HCT116 (cell line): ENCODE measurements at regions not wholly inside any gene's neighbourhood (a gene's known extent, or its start where the extent isn't known, plus 50 kb on each side); places are given as distances from the start of the nearest gene placed in this dataset.

Experiments used
- ATAC-seq: fragments of 200-7000 bp; cut with Tn5 transposase; 2 replicates; pipeline ENCODE4 v1.9.1; 2020; ENCODE audit warnings: mild to moderate bottlenecking, moderate library complexity
- BruUV-seq: library from RNA; stranded (reverse); fragments of 400-500 nt; replicated peaks from 2 replicates; lab custom pipeline; 2021; lab: Mats Ljungman, UMichigan
- CTCF ChIA-PET: fragments of 300-600 bp; sonication (Branson Sonifier 250); formaldehyde crosslinking; loops from one replicate; lab custom pipeline; 2021; ENCODE audit warnings: antibody characterized with exemption; lab: Charles Lee
- POLR2A ChIA-PET: fragments of 300-600, 350-600 bp; sonication (Branson Sonifier 250); formaldehyde crosslinking; loops from one replicate; lab custom pipeline; 2021; ENCODE audit warnings: antibody characterized with exemption; lab: Charles Lee
- RAD21 ChIA-PET, 2 experiments: fragments of 300-600 bp; sonication (Branson Sonifier 250); formaldehyde crosslinking; loops; one replicate each; lab custom pipeline; 2023; ENCODE audit warnings: low total read pairs in 2 of 2; ENCODE audit not compliant: uncharacterized antibody in 2 of 2, unreplicated experiment in 2 of 2, low non-redundant PET in 1 of 2; lab: Charles Lee
- DNase-seq: peaks from one replicate; pipeline ENCODE4 v3.0.0-alpha.2; 2010; ENCODE audit warnings: low read depth, low spot score
- H2AFZ ChIP-seq: fragments of 200-600 bp; shearing (Covaris generic), sonication (generic); 2 replicates; pipeline ENCODE4 v1.6.1; 2017; ENCODE audit warnings: low read depth, mixed run types, mixed read lengths, antibody characterized with exemption, low read length; ENCODE audit not compliant: poor library complexity, severe bottlenecking
- H3K27ac ChIP-seq: 2 replicates; pipeline ENCODE4 v1.5.1; 2012; ENCODE audit warnings: low read depth, low read length
- H3K27me3 ChIP-seq: fragments of 200-600 bp; sonication (generic); 2 replicates; pipeline ENCODE4 v1.6.1; 2016; ENCODE audit warnings: mixed run types, low read length, mixed read lengths; ENCODE audit not compliant: insufficient read depth
- H3K36me3 ChIP-seq, 2 experiments: fragments of 200-500 bp in 1 of 2; fragments of 200-600 bp in 1 of 2; sonication (Bioruptor generic) in 1 of 2; sonication (generic) in 1 of 2; 2 replicates each; pipeline versions ENCODE4 v1.5.1 to v1.6.1; 2014 to 2016; ENCODE audit warnings: low read length in 2 of 2, inconsistent platforms in 1 of 2, mixed read lengths in 1 of 2, mixed run types in 1 of 2; ENCODE audit not compliant: insufficient read depth in 2 of 2, control insufficient read depth in 1 of 2
- H3K4me1 ChIP-seq, 2 experiments: fragments of 200-600 bp in 1 of 2; sonication (generic) in 1 of 2; 2 replicates each; pipeline versions ENCODE4 v1.5.1 to v1.6.1; 2012 to 2017; ENCODE audit warnings: low read length in 2 of 2, inconsistent platforms in 1 of 2, mild to moderate bottlenecking in 1 of 2, mixed read lengths in 1 of 2, mixed run types in 1 of 2, moderate library complexity in 1 of 2; ENCODE audit not compliant: insufficient read depth in 2 of 2, control insufficient read depth in 1 of 2
- H3K4me2 ChIP-seq: fragments of 200-600 bp; sonication (generic); 2 replicates; pipeline ENCODE4 v1.6.1; 2017; ENCODE audit warnings: mixed run types, low read length, mixed read lengths
- H3K4me3 ChIP-seq, 2 experiments: fragments of 200-600 bp in 1 of 2; sonication (generic) in 1 of 2; replicated peaks in 1 of 2; 2 replicates each; pipeline ENCODE4 v1.5.1; 2011 to 2016; ENCODE audit warnings: low read length in 2 of 2, control low read depth in 1 of 2, low read depth in 1 of 2, mild to moderate bottlenecking in 1 of 2, mixed read lengths in 1 of 2, mixed run types in 1 of 2
- H3K79me2 ChIP-seq: fragments of 200-600 bp; sonication (generic); 2 replicates; pipeline ENCODE4 v1.6.1; 2017; ENCODE audit warnings: mild to moderate bottlenecking, mixed run types, low read length, moderate library complexity, mixed read lengths; ENCODE audit not compliant: insufficient read depth
- H3K9ac ChIP-seq: fragments of 200-600 bp; sonication (generic); 2 replicates; pipeline ENCODE4 v1.6.1; 2016; ENCODE audit warnings: low read length, mixed read lengths
- H3K9me2 ChIP-seq: fragments of 200-600 bp; sonication (generic), shearing (Covaris generic); 2 replicates; pipeline ENCODE4 v1.6.1; 2017; ENCODE audit warnings: mixed run types, mild to moderate bottlenecking, moderate library complexity; ENCODE audit not compliant: insufficient read depth
- H3K9me3 ChIP-seq, 2 experiments: fragments of 200-500 bp in 1 of 2; fragments of 200-600 bp in 1 of 2; sonication (Bioruptor generic) in 1 of 2; sonication (generic) in 1 of 2; 2 replicates each; pipeline ENCODE4 v1.6.1; 2014 to 2017; ENCODE audit warnings: low read length in 2 of 2, mixed read lengths in 2 of 2, inconsistent platforms in 1 of 2, low read depth in 1 of 2, mild to moderate bottlenecking in 1 of 2, mixed run types in 1 of 2, moderate library complexity in 1 of 2; ENCODE audit not compliant: control insufficient read depth in 1 of 2, insufficient read depth in 1 of 2
- H4K20me1 ChIP-seq: fragments of 200-600 bp; sonication (generic), shearing (Covaris generic); 2 replicates; pipeline ENCODE4 v1.6.1; 2017; ENCODE audit warnings: mixed run types, mild to moderate bottlenecking, moderate library complexity; ENCODE audit not compliant: insufficient read depth
- CBX3 ChIP-seq: IDR thresholded peaks from 2 replicates; pipeline ENCODE4 v1.6.1; 2012; ENCODE audit warnings: low read depth
- EGR1 ChIP-seq: IDR thresholded peaks from 2 replicates; pipeline ENCODE4 v1.6.1; 2012; ENCODE audit warnings: low read depth
- EZH2 ChIP-seq: fragments of 200-600 bp; sonication (generic); IDR thresholded peaks from 2 replicates; pipeline ENCODE4 v1.6.1; 2017; ENCODE audit warnings: antibody characterized with exemption, mixed run types
- EZH2phosphoT487 ChIP-seq: fragments of 200-600 bp; IDR thresholded peaks from 2 replicates; pipeline ENCODE4 v1.6.1; 2018; ENCODE audit warnings: antibody characterized with exemption, borderline replicate concordance
- FOSL1 ChIP-seq: IDR thresholded peaks from 2 replicates; pipeline ENCODE4 v1.6.1; 2012; ENCODE audit warnings: low read depth
- JUND ChIP-seq: IDR thresholded peaks from 2 replicates; pipeline ENCODE4 v1.6.1; 2012
- POLR2A ChIP-seq: IDR thresholded peaks from 2 replicates; pipeline ENCODE4 v1.7.0; 2011; ENCODE audit warnings: borderline replicate concordance; ENCODE audit not compliant: insufficient read depth, insufficient read length; ENCODE audit errors: extremely low read depth
- POLR2AphosphoS5 ChIP-seq: IDR thresholded peaks from 2 replicates; pipeline ENCODE4 v1.6.1; 2011; ENCODE audit warnings: mild to moderate bottlenecking, low read depth, low read length, moderate library complexity
- SIN3A ChIP-seq: IDR thresholded peaks from 2 replicates; pipeline ENCODE4 v1.6.1; 2012; ENCODE audit warnings: low read depth
- SRF ChIP-seq: IDR thresholded peaks from 2 replicates; pipeline ENCODE4 v1.6.1; 2012; ENCODE audit warnings: low read depth
- YY1 ChIP-seq: IDR thresholded peaks from 2 replicates; pipeline ENCODE4 v1.6.1; 2011; ENCODE audit warnings: low read length, low read depth, moderate library complexity, mild to moderate bottlenecking; ENCODE audit not compliant: insufficient replicate concordance; ENCODE audit errors: extremely low read depth
- ZFX ChIP-seq: fragments of 450-650 bp; IDR thresholded peaks from 2 replicates; pipeline ENCODE4 v1.6.1; 2017
- ZNF274 ChIP-seq: fragments of 200-500 bp; sonication (Bioruptor generic); IDR thresholded peaks from 2 replicates; pipeline ENCODE4 v1.6.1; 2014; ENCODE audit warnings: mild to moderate bottlenecking, low read depth, low read length, inconsistent platforms
- intact Hi-C: fragments of 100-400 bp; cut with micrococcal nuclease; formaldehyde crosslinking; loops from 2 replicates; pipeline ENCODE4 v1.10.0; 2022
- TF ChIP-seq, protein P1 (sequence below): IDR thresholded peaks from 2 replicates; pipeline ENCODE4 v1.6.1; 2011; ENCODE audit warnings: mild to moderate bottlenecking, low read length, moderate library complexity; ENCODE audit not compliant: insufficient replicate concordance; ENCODE audit errors: extremely low read depth
- TF ChIP-seq, protein P2 (sequence below): IDR thresholded peaks from 2 replicates; pipeline ENCODE4 v1.6.1; 2012; ENCODE audit warnings: low read depth

DNA sequence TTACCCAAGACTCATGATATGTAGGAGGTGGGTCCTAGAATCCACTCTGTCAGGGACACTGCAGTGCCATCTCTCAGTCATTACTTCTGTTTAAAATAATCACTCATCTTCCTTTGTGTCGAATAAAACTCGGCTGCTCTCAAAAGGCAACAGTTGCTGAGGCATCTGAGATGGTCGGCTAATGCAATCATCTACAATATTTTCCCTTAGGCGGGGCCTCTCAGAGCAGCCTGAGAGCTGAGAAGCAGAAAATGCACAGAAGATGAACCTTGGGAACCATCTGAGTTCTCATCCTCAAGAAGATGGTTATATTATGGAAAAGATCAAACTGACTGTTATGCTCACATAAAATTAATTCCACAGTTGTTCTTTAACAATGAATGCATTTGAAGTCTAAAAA is 1518.2 kb upstream of the TENM4 start:
- TF ChIP-seq FOSL1 (no peak), EGR1 (no peak), ZNF274 (no peak), CBX3 (no peak)
- POLR2A ChIA-PET, result no interaction called here
- no peaks in the 10 kb centered on the region for H4K20me1 ChIP-seq
- H3K27ac ChIP-seq, result no peak overlapping the region
- ATAC-seq (no peak), DNase-seq (no peak)
- no peak overlapping the region for H3K4me3 ChIP-seq
- CTCF ChIA-PET, result no interaction called here
- no peak overlapping the region for H3K4me2 ChIP-seq
- H2AFZ ChIP-seq, result no peak overlapping the region
- H3K27me3 ChIP-seq, result no peaks in the 10 kb centered on the region
- H3K9ac ChIP-seq, result no peak overlapping the region
- RAD21 ChIA-PET, result no interaction called here
- no peaks in the 10 kb centered on the region for H3K79me2 ChIP-seq
- no peaks in the 10 kb centered on the region for H3K4me1 ChIP-seq
- BruUV-seq, result no TSS peak
- no peaks in the 10 kb centered on the region for H3K9me2 ChIP-seq
- intact Hi-C loops, result no loop called here
- no peaks in the 10 kb centered on the region for H3K36me3 ChIP-seq
- peaks cover 3 to 4% of the 10 kb centered on the region in 2 experiments; a peak in 2 of 4 replicates for H3K9me3 ChIP-seq

DNA sequence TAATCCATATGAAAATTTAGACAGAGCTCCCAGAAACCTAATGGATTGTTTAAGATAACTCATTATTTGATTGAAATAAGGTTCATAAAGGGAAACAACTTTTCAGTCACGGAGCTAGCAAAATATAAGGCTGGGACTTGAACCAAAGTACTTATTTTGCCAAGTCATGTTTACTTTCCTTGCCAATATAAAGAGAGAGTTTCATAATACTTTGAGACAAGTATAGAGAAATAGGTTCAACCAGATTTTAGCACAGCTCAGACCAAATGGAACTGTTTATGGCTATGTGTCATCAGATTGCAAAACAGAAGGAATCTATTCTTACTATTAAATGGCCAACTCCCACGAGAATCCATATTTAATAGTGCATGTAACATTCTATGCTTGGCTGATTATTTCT is 1517.5 kb upstream of the TENM4 start:
- no peak overlapping the region for H3K4me2 ChIP-seq
- ATAC-seq, result no peak
- no peak for TF ChIP-seq CBX3
- TF ChIP-seq JUND, result no peak
- TF ChIP-seq, protein P1, sequence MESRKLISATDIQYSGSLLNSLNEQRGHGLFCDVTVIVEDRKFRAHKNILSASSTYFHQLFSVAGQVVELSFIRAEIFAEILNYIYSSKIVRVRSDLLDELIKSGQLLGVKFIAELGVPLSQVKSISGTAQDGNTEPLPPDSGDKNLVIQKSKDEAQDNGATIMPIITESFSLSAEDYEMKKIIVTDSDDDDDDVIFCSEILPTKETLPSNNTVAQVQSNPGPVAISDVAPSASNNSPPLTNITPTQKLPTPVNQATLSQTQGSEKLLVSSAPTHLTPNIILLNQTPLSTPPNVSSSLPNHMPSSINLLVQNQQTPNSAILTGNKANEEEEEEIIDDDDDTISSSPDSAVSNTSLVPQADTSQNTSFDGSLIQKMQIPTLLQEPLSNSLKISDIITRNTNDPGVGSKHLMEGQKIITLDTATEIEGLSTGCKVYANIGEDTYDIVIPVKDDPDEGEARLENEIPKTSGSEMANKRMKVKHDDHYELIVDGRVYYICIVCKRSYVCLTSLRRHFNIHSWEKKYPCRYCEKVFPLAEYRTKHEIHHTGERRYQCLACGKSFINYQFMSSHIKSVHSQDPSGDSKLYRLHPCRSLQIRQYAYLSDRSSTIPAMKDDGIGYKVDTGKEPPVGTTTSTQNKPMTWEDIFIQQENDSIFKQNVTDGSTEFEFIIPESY, result no peak
- TF ChIP-seq SIN3A, result no peak
- TF ChIP-seq SRF, result no peak
- TF ChIP-seq YY1, result no peak
- TF ChIP-seq POLR2AphosphoS5, result no peak
- TF ChIP-seq ZFX, result no peak
- TF ChIP-seq EZH2phosphoT487, result no peak
- TF ChIP-seq EZH2, result no peak
- TF ChIP-seq FOSL1, result no peak
- TF ChIP-seq ZNF274, result no peak
- no peak for TF ChIP-seq POLR2A
- TF ChIP-seq, protein P2, sequence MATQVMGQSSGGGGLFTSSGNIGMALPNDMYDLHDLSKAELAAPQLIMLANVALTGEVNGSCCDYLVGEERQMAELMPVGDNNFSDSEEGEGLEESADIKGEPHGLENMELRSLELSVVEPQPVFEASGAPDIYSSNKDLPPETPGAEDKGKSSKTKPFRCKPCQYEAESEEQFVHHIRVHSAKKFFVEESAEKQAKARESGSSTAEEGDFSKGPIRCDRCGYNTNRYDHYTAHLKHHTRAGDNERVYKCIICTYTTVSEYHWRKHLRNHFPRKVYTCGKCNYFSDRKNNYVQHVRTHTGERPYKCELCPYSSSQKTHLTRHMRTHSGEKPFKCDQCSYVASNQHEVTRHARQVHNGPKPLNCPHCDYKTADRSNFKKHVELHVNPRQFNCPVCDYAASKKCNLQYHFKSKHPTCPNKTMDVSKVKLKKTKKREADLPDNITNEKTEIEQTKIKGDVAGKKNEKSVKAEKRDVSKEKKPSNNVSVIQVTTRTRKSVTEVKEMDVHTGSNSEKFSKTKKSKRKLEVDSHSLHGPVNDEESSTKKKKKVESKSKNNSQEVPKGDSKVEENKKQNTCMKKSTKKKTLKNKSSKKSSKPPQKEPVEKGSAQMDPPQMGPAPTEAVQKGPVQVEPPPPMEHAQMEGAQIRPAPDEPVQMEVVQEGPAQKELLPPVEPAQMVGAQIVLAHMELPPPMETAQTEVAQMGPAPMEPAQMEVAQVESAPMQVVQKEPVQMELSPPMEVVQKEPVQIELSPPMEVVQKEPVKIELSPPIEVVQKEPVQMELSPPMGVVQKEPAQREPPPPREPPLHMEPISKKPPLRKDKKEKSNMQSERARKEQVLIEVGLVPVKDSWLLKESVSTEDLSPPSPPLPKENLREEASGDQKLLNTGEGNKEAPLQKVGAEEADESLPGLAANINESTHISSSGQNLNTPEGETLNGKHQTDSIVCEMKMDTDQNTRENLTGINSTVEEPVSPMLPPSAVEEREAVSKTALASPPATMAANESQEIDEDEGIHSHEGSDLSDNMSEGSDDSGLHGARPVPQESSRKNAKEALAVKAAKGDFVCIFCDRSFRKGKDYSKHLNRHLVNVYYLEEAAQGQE, result no peak

More for the DNA sequence above, 1517.5 kb upstream of the TENM4 start:
- no peak overlapping the region for H3K27ac ChIP-seq
- no TSS peak for BruUV-seq
- H4K20me1 ChIP-seq, result no peaks in the 10 kb centered on the region
- no peak overlapping the region for H3K4me3 ChIP-seq
- ChIA-PET RAD21 (no interaction called here), CTCF (no interaction called here), POLR2A (no interaction called here)
- H3K9ac ChIP-seq, result no peak overlapping the region
- no peak overlapping the region for H2AFZ ChIP-seq
- H3K9me2 ChIP-seq, result no peaks in the 10 kb centered on the region
- H3K79me2 ChIP-seq, result no peaks in the 10 kb centered on the region
- no peak for DNase-seq
- no peaks in the 10 kb centered on the region for H3K27me3 ChIP-seq
- H3K9me3 ChIP-seq, result peaks cover 3% of the 10 kb centered on the region in 2 experiments; a peak in 2 of 4 replicates
- intact Hi-C loops, result no loop called here
- no peaks in the 10 kb centered on the region for H3K36me3 ChIP-seq
- H3K4me1 ChIP-seq, result no peaks in the 10 kb centered on the region
